ENCODE measurements at regions not wholly inside any gene's neighbourhood (a gene's known extent, or its start where the extent isn't known, plus 50 kb on each side); places are given as distances from the start of the nearest gene placed in this dataset.

GRCh38 chr3:166085164-166085856, 248.1 kb upstream of the BCHE start:
- no peak for DNase-seq (ENCODE audit: low read depth)
- no peak for TF ChIP-seq CTCF (conservative IDR thresholded peaks at IDR 0.05; ENCODE audit: low read depth, low read length)
- H3K4me3 ChIP-seq (ENCODE audit: low read length) = no peak overlapping the region

- no peak for DNase-seq (ENCODE audit: low read depth)
- no peak for TF ChIP-seq CTCF (conservative IDR thresholded peaks at IDR 0.05; ENCODE audit: low read depth, low read length)
- H3K4me3 ChIP-seq (ENCODE audit: low read length) = no peak overlapping the region
These were observed 242.9 kb upstream of the BCHE start for GRCh38 chr3:166080096-166080495.

- no peak for DNase-seq (ENCODE audit: low read depth)
- no peak for TF ChIP-seq CTCF (conservative IDR thresholded peaks at IDR 0.05; ENCODE audit: low read depth, low read length)
These were observed 234.6 kb upstream of the BCHE start for GRCh38 chr3:166071831-166072230.

GRCh38 chr3:166064476-166064875, 227.3 kb upstream of the BCHE start:
- H3K4me3 ChIP-seq (ENCODE audit: low read length) = no peak overlapping the region
- no peak for DNase-seq (ENCODE audit: low read depth)
- TF ChIP-seq CTCF (conservative IDR thresholded peaks at IDR 0.05; ENCODE audit: low read depth, low read length) = no peak

More at GRCh38 chr3:166071831-166072230, 234.6 kb upstream of the BCHE start:
- no peak overlapping the region for H3K4me3 ChIP-seq (ENCODE audit: low read length)

GRCh38 chr3:166060789-166061479, 223.7 kb upstream of the BCHE start:
- TF ChIP-seq CTCF (conservative IDR thresholded peaks at IDR 0.05; ENCODE audit: low read depth, low read length) = no peak
- no peak for DNase-seq (ENCODE audit: low read depth)
- no peak overlapping the region for H3K4me3 ChIP-seq (ENCODE audit: low read length)

GRCh38 chr3:166052440-166052839, 215.2 kb upstream of the BCHE start:
- DNase-seq (ENCODE audit: low read depth) = no peak
- peak; percentile 8 for TF ChIP-seq CTCF (conservative IDR thresholded peaks at IDR 0.05; ENCODE audit: low read depth, low read length)
- H3K4me3 ChIP-seq (ENCODE audit: low read length) = no peak overlapping the region

- no peak for DNase-seq (ENCODE audit: low read depth)
- no peak for TF ChIP-seq CTCF (conservative IDR thresholded peaks at IDR 0.05; ENCODE audit: low read depth, low read length)
- no peak overlapping the region for H3K4me3 ChIP-seq (ENCODE audit: low read length)
These were observed 192.3 kb upstream of the BCHE start for GRCh38 chr3:166029507-166029906.
